GM23338 (cell line): ENCODE measurements at regions not wholly inside any gene's neighbourhood (a gene's known extent, or its start where the extent isn't known, plus 50 kb on each side); places are given as distances from the start of the nearest gene placed in this dataset.
"Not testable (repeated sequence)": the region's sequence is repeated elsewhere in the genome, so short reads cannot be mapped to it uniquely, and the experiment has no call there.

ENCODE experiments used
- ATAC-seq: fragments of 200-7000 bp; cut with Tn5 transposase; 3 replicates; pipeline ENCODE4 v1.9.1; 2020
- DNase-seq: peaks from one replicate; pipeline ENCODE4 v3.0.0-alpha.2; 2015; ENCODE audit warnings: low spot score
- H2AFZ ChIP-seq: fragments of 200-600 bp; sonication (generic); 2 replicates; pipeline ENCODE4 v1.8.0; 2016; ENCODE audit warnings: antibody characterized with exemption, mild to moderate bottlenecking, moderate library complexity
- H3F3A ChIP-seq: fragments of 200-600 bp; sonication (generic); replicated peaks from 2 replicates; pipeline ENCODE4 v1.8.0; 2017; ENCODE audit warnings: antibody characterized with exemption, mixed run types, low read depth
- H3K27ac ChIP-seq: fragments of 200-600 bp; sonication (generic); 2 replicates; pipeline ENCODE4 v1.6.1; 2016; ENCODE audit warnings: low read depth
- H3K27me3 ChIP-seq: fragments of 200-600 bp; sonication (generic); 2 replicates; pipeline ENCODE4 v1.8.0; 2016; ENCODE audit warnings: mild to moderate bottlenecking, mixed run types, moderate library complexity; ENCODE audit not compliant: insufficient read depth
- H3K36me3 ChIP-seq: fragments of 200-600 bp; sonication (generic); 2 replicates; pipeline ENCODE4 v1.8.0; 2016; ENCODE audit warnings: mild to moderate bottlenecking; ENCODE audit not compliant: insufficient read depth
- H3K4me1 ChIP-seq: fragments of 200-600 bp; sonication (generic); 2 replicates; pipeline ENCODE4 v1.8.0; 2016; ENCODE audit warnings: mild to moderate bottlenecking, moderate library complexity; ENCODE audit not compliant: insufficient read depth
- H3K4me2 ChIP-seq: fragments of 200-600 bp; sonication (generic); 2 replicates; pipeline ENCODE4 v1.7.1; 2017; ENCODE audit warnings: mixed run types
- H3K4me3 ChIP-seq: fragments of 200-600 bp; sonication (generic); 2 replicates; pipeline ENCODE4 v1.6.1; 2016; ENCODE audit warnings: mixed run types
- H3K79me2 ChIP-seq: fragments of 200-600 bp; sonication (generic); replicated peaks from 2 replicates; pipeline ENCODE4 v1.8.0; 2017; ENCODE audit warnings: mild to moderate bottlenecking; ENCODE audit not compliant: insufficient read depth
- H3K9me2 ChIP-seq: fragments of 200-600 bp; sonication (generic); 2 replicates; pipeline ENCODE4 v1.8.0; 2017; ENCODE audit not compliant: insufficient read depth
- H4K20me1 ChIP-seq: fragments of 200-600 bp; sonication (generic); replicated peaks from 2 replicates; pipeline ENCODE4 v1.8.0; 2017; ENCODE audit warnings: mild to moderate bottlenecking; ENCODE audit not compliant: insufficient read depth
- H3K27ac Mint-ChIP-seq: 2 replicates; pipeline ENCODE4 v1.8.0; 2020; ENCODE audit warnings: inconsistent platforms, mild to moderate bottlenecking, moderate library complexity, mixed read lengths
- H3K27me3 Mint-ChIP-seq: 3 replicates; pipeline ENCODE4 v1.8.0; 2022; ENCODE audit warnings: low read depth, mild to moderate bottlenecking, moderate library complexity, mixed read lengths, inconsistent platforms; ENCODE audit not compliant: insufficient read depth, poor library complexity
- H3K36me3 Mint-ChIP-seq: 3 replicates; pipeline ENCODE4 v1.8.0; 2021; ENCODE audit warnings: low read depth, mild to moderate bottlenecking, inconsistent platforms, moderate library complexity, mixed read lengths
- H3K4me1 Mint-ChIP-seq: 3 replicates; pipeline ENCODE4 v1.8.0; 2020; ENCODE audit warnings: mild to moderate bottlenecking, inconsistent platforms, mixed read lengths
- H3K4me3 Mint-ChIP-seq: 3 replicates; pipeline ENCODE4 v1.8.0; 2021; ENCODE audit warnings: moderate library complexity, mild to moderate bottlenecking, inconsistent platforms, mixed read lengths
- H3K9me3 Mint-ChIP-seq: 3 replicates; pipeline ENCODE4 v1.8.0; 2020; ENCODE audit warnings: moderate library complexity, mild to moderate bottlenecking, inconsistent platforms, mixed read lengths
- CREB1 ChIP-seq: fragments of 250-450 bp; sonication (Bioruptor Pico); IDR thresholded peaks from 2 replicates; pipeline ENCODE4 v1.5.0; 2020; ENCODE audit warnings: low read depth, mild to moderate bottlenecking, moderate library complexity
- ETS1 ChIP-seq: IDR thresholded peaks from 2 replicates; pipeline ENCODE4 v1.6.1; 2016; ENCODE audit warnings: antibody characterized with exemption
- EZH2 ChIP-seq: fragments of 200-600 bp; sonication (generic); IDR thresholded peaks from one replicate; pipeline ENCODE4 v1.8.0; 2017; ENCODE audit warnings: antibody characterized with exemption, mild to moderate bottlenecking, low read depth; ENCODE audit not compliant: unreplicated experiment
- EZH2phosphoT487 ChIP-seq: fragments of 200-600 bp; sonication (generic); IDR thresholded peaks from one replicate; pipeline ENCODE4 v1.8.1; 2018; ENCODE audit warnings: antibody characterized with exemption; ENCODE audit not compliant: unreplicated experiment
- JUNB ChIP-seq: IDR thresholded peaks from one replicate; pipeline ENCODE4 v1.6.1; 2016; ENCODE audit warnings: antibody characterized with exemption; ENCODE audit not compliant: unreplicated experiment
- NANOG ChIP-seq: IDR thresholded peaks from 2 replicates; pipeline ENCODE4 v1.6.1; 2016; ENCODE audit warnings: antibody characterized with exemption, borderline replicate concordance
- POLR2AphosphoS5 ChIP-seq: IDR thresholded peaks from 2 replicates; pipeline ENCODE4 v1.6.1; 2016; ENCODE audit warnings: antibody characterized with exemption, low read depth
- REST ChIP-seq: IDR thresholded peaks from one replicate; pipeline ENCODE4 v1.6.1; 2018; ENCODE audit warnings: antibody characterized with exemption; ENCODE audit not compliant: unreplicated experiment
- ZNF331 ChIP-seq: fragments of 250-450 bp; sonication (Bioruptor Pico); IDR thresholded peaks from 2 replicates; pipeline ENCODE4 v1.5.0; 2020; ENCODE audit warnings: low read depth, mild to moderate bottlenecking, moderate library complexity

- not testable (repeated sequence) for H3F3A ChIP-seq, H3K9me3 Mint-ChIP-seq, H3K4me2 ChIP-seq, H3K79me2 ChIP-seq, H2AFZ ChIP-seq, H3K27me3 ChIP-seq, DNase-seq, H3K9me2 ChIP-seq, ATAC-seq, H3K36me3 Mint-ChIP-seq, H3K4me1 ChIP-seq, H3K27me3 Mint-ChIP-seq, H3K4me1 Mint-ChIP-seq, H4K20me1 ChIP-seq, H3K27ac Mint-ChIP-seq, H3K27ac ChIP-seq, H3K4me3 ChIP-seq, H3K4me3 Mint-ChIP-seq, H3K36me3 ChIP-seq
Observed at GRCh38 chr3:68485845-68486244, 446.5 kb downstream of the TAFA4 start.

- DNase-seq (no peak), ATAC-seq (no peak)
- no peak overlapping the region for H3K27ac Mint-ChIP-seq
- no peaks in the 10 kb centered on the region for H3K4me1 ChIP-seq
- H3F3A ChIP-seq: no peaks in the 10 kb centered on the region
- no peaks in the 10 kb centered on the region for H3K27me3 ChIP-seq
- no peaks in the 10 kb centered on the region for H3K79me2 ChIP-seq
- H3K9me2 ChIP-seq: no peaks in the 10 kb centered on the region
- H3K36me3 ChIP-seq: no peaks in the 10 kb centered on the region
- H3K4me2 ChIP-seq: no peak overlapping the region
- H3K27me3 Mint-ChIP-seq: peaks cover 3% of the 10 kb centered on the region
- no peak overlapping the region for H3K4me3 Mint-ChIP-seq
- no peak overlapping the region; the same call in 1 of the 2 replicates for H2AFZ ChIP-seq
- H3K27ac ChIP-seq: no peak overlapping the region
- H3K4me3 ChIP-seq: no peak overlapping the region
- H3K4me1 Mint-ChIP-seq: no peaks in the 10 kb centered on the region
- TF ChIP-seq ZNF331 (CRISPR knock-in tag) (no peak), ETS1 (no peak)
- H3K36me3 Mint-ChIP-seq: no peaks in the 10 kb centered on the region
- no peaks in the 10 kb centered on the region for H3K9me3 Mint-ChIP-seq
- no peaks in the 10 kb centered on the region for H4K20me1 ChIP-seq
Observed at GRCh38 chr3:68485051-68485450, 447.3 kb downstream of the TAFA4 start.

- H3K4me1 Mint-ChIP-seq: no peaks in the 10 kb centered on the region
- no peaks in the 10 kb centered on the region for H3K9me3 Mint-ChIP-seq
- no peak overlapping the region for H3K4me2 ChIP-seq
- TF ChIP-seq EZH2 (no peak), ETS1 (no peak), EZH2phosphoT487 (no peak), NANOG (no peak), POLR2AphosphoS5 (no peak), CREB1 (no peak), REST (no peak), JUNB (no peak)
Observed at GRCh38 chr3:68483601-68484000, 448.7 kb downstream of the TAFA4 start.

More at GRCh38 chr3:68483601-68484000, 448.7 kb downstream of the TAFA4 start:
- Mint-ChIP-seq H3K27ac (no peak overlapping the region), H3K27me3 (peaks cover 3% of the 10 kb centered on the region), H3K36me3 (no peaks in the 10 kb centered on the region), H3K4me3 (no peak overlapping the region)
- H3K4me1 ChIP-seq: no peaks in the 10 kb centered on the region
- no peak overlapping the region for H2AFZ ChIP-seq
- no peaks in the 10 kb centered on the region for H3F3A ChIP-seq
- H3K9me2 ChIP-seq: no peaks in the 10 kb centered on the region
- ATAC-seq: no peak
- no peaks in the 10 kb centered on the region for H3K27me3 ChIP-seq
- no peak overlapping the region for H3K4me3 ChIP-seq
- no peaks in the 10 kb centered on the region for H3K36me3 ChIP-seq
- no peak for DNase-seq
- H4K20me1 ChIP-seq: no peaks in the 10 kb centered on the region
- no peaks in the 10 kb centered on the region for H3K79me2 ChIP-seq
- H3K27ac ChIP-seq: no peak overlapping the region
